Activated CD8-positive, alpha-beta memory T cell treated with anti-CD3 and anti-CD28 coated beads, Interleukin-2, amount 50 U/mL, for 1 hour (primary cell): ENCODE measurements at regions not wholly inside any gene's neighbourhood (a gene's known extent, or its start where the extent isn't known, plus 50 kb on each side); places are given as distances from the start of the nearest gene placed in this dataset.

Source experiments
- DNase-seq: peaks from one replicate; pipeline ENCODE4 v3.0.0-alpha.2; 2020; ENCODE audit errors: extremely low read depth

- DNase-seq, result no peak
Observed at GRCh38 chr6:110033101-110033500, 55.0 kb downstream of the GPR6 start.

- DNase-seq, result no peak
Observed at GRCh38 chr6:110033749-110034666, 55.9 kb downstream of the GPR6 start.

- no peak for DNase-seq
Observed at GRCh38 chr6:110034667-110035036, 56.5 kb downstream of the GPR6 start.

- DNase-seq, result no peak
Observed at GRCh38 chr6:110035321-110035720, 57.2 kb downstream of the GPR6 start.

GRCh38 chr6:110036408-110037302 lies 58.5 kb downstream of the GPR6 start:
- no peak for DNase-seq

- no peak for DNase-seq
Observed at GRCh38 chr6:110037726-110038295, 59.7 kb downstream of the GPR6 start.

GRCh38 chr6:110039364-110039980 lies 61.4 kb downstream of the GPR6 start:
- peak; percentile 27 for DNase-seq

- no peak for DNase-seq
Observed at GRCh38 chr6:110039981-110040383, 61.9 kb downstream of the GPR6 start.

GRCh38 chr6:110040716-110041115 lies 62.6 kb downstream of the GPR6 start:
- DNase-seq, result no peak

GRCh38 chr6:110041126-110041525 lies 63.0 kb downstream of the GPR6 start:
- DNase-seq, result no peak

- DNase-seq, result no peak
Observed at GRCh38 chr6:110041830-110042229, 63.7 kb downstream of the GPR6 start.

GRCh38 chr6:110042670-110043296 lies 64.7 kb downstream of the GPR6 start:
- no peak for DNase-seq

GRCh38 chr6:110043366-110043994 lies 65.4 kb downstream of the GPR6 start:
- no peak for DNase-seq

- DNase-seq, result no peak
Observed at GRCh38 chr6:110044096-110044495, 66.0 kb downstream of the GPR6 start.

GRCh38 chr6:110044622-110045021 lies 66.5 kb downstream of the GPR6 start:
- DNase-seq, result no peak

GRCh38 chr6:110048221-110048875 lies 70.2 kb downstream of the GPR6 start:
- DNase-seq, result no peak

- no peak for DNase-seq
Observed at GRCh38 chr6:110049696-110050439, 71.8 kb downstream of the GPR6 start.
